ENCODE measurements at regions not wholly inside any gene's neighbourhood (a gene's known extent, or its start where the extent isn't known, plus 50 kb on each side); places are given as distances from the start of the nearest gene placed in this dataset.

GRCh38 chr5:165502893-165503691 lies 1997.7 kb downstream of the MAT2B start:
- H3K4me3 ChIP-seq (ENCODE audit: low read length) = no peak overlapping the region
- TF ChIP-seq ZNF274 (IDR thresholded peaks at IDR 0.05; ENCODE audit: low read depth, low read length) = no peak

- no peak overlapping the region for H3K4me3 ChIP-seq (ENCODE audit: low read length)
- no peak for TF ChIP-seq ZNF274 (IDR thresholded peaks at IDR 0.05; ENCODE audit: low read depth, low read length)
Observed at GRCh38 chr5:165504674-165505073, 1999.3 kb downstream of the MAT2B start.

- no peak for TF ChIP-seq ZNF274 (IDR thresholded peaks at IDR 0.05; ENCODE audit: low read depth, low read length)
- no peak overlapping the region for H3K4me3 ChIP-seq (ENCODE audit: low read length)
Observed at GRCh38 chr5:165508286-165508685, 2002.9 kb downstream of the MAT2B start.

- TF ChIP-seq ZNF274 (IDR thresholded peaks at IDR 0.05; ENCODE audit: low read depth, low read length) = no peak
- no peak overlapping the region for H3K4me3 ChIP-seq (ENCODE audit: low read length)
Observed at GRCh38 chr5:165508861-165509260, 2003.4 kb downstream of the MAT2B start.

GRCh38 chr5:165521816-165522610 lies 2016.6 kb downstream of the MAT2B start:
- no peak for TF ChIP-seq ZNF274 (IDR thresholded peaks at IDR 0.05; ENCODE audit: low read depth, low read length)
- no peak overlapping the region for H3K4me3 ChIP-seq (ENCODE audit: low read length)

- no peak for TF ChIP-seq ZNF274 (IDR thresholded peaks at IDR 0.05; ENCODE audit: low read depth, low read length)
- no peak overlapping the region for H3K4me3 ChIP-seq (ENCODE audit: low read length)
Observed at GRCh38 chr5:165525271-165525670, 2019.9 kb downstream of the MAT2B start.

GRCh38 chr5:165526357-165526756 lies 2020.9 kb downstream of the MAT2B start:
- no peak overlapping the region for H3K4me3 ChIP-seq (ENCODE audit: low read length)
- TF ChIP-seq ZNF274 (IDR thresholded peaks at IDR 0.05; ENCODE audit: low read depth, low read length) = no peak

GRCh38 chr5:165527577-165527976 lies 2022.2 kb downstream of the MAT2B start:
- H3K4me3 ChIP-seq (ENCODE audit: low read length) = no peak overlapping the region
- no peak for TF ChIP-seq ZNF274 (IDR thresholded peaks at IDR 0.05; ENCODE audit: low read depth, low read length)

- no peak overlapping the region for H3K4me3 ChIP-seq (ENCODE audit: low read length)
- no peak for TF ChIP-seq ZNF274 (IDR thresholded peaks at IDR 0.05; ENCODE audit: low read depth, low read length)
Observed at GRCh38 chr5:165538065-165538464, 2032.6 kb downstream of the MAT2B start.

- no peak overlapping the region for H3K4me3 ChIP-seq (ENCODE audit: low read length)
- no peak for TF ChIP-seq ZNF274 (IDR thresholded peaks at IDR 0.05; ENCODE audit: low read depth, low read length)
Observed at GRCh38 chr5:165559645-165560044, 2054.2 kb downstream of the MAT2B start.

GRCh38 chr5:165560648-165561047 lies 2055.2 kb downstream of the MAT2B start:
- no peak for TF ChIP-seq ZNF274 (IDR thresholded peaks at IDR 0.05; ENCODE audit: low read depth, low read length)
- H3K4me3 ChIP-seq (ENCODE audit: low read length) = no peak overlapping the region

- no peak overlapping the region for H3K4me3 ChIP-seq (ENCODE audit: low read length)
Observed at GRCh38 chr5:165565911-165566310, 2060.5 kb downstream of the MAT2B start.

GRCh38 chr5:165569551-165569950 lies 2064.1 kb downstream of the MAT2B start:
- no peak for TF ChIP-seq ZNF274 (IDR thresholded peaks at IDR 0.05; ENCODE audit: low read depth, low read length)
- H3K4me3 ChIP-seq (ENCODE audit: low read length) = no peak overlapping the region

More at GRCh38 chr5:165565911-165566310, 2060.5 kb downstream of the MAT2B start:
- TF ChIP-seq ZNF274 (IDR thresholded peaks at IDR 0.05; ENCODE audit: low read depth, low read length) = no peak

- TF ChIP-seq ZNF274 (IDR thresholded peaks at IDR 0.05; ENCODE audit: low read depth, low read length) = no peak
Observed at GRCh38 chr5:165573445-165573844, 2068.0 kb downstream of the MAT2B start.

GRCh38 chr5:165574100-165574499 lies 2068.7 kb downstream of the MAT2B start:
- no peak for TF ChIP-seq ZNF274 (IDR thresholded peaks at IDR 0.05; ENCODE audit: low read depth, low read length)
- H3K4me3 ChIP-seq (ENCODE audit: low read length) = no peak overlapping the region

More at GRCh38 chr5:165573445-165573844, 2068.0 kb downstream of the MAT2B start:
- H3K4me3 ChIP-seq (ENCODE audit: low read length) = no peak overlapping the region
